ENCODE measurements at regions not wholly inside any gene's neighbourhood (a gene's known extent, or its start where the extent isn't known, plus 50 kb on each side); places are given as distances from the start of the nearest gene placed in this dataset.

DNA sequence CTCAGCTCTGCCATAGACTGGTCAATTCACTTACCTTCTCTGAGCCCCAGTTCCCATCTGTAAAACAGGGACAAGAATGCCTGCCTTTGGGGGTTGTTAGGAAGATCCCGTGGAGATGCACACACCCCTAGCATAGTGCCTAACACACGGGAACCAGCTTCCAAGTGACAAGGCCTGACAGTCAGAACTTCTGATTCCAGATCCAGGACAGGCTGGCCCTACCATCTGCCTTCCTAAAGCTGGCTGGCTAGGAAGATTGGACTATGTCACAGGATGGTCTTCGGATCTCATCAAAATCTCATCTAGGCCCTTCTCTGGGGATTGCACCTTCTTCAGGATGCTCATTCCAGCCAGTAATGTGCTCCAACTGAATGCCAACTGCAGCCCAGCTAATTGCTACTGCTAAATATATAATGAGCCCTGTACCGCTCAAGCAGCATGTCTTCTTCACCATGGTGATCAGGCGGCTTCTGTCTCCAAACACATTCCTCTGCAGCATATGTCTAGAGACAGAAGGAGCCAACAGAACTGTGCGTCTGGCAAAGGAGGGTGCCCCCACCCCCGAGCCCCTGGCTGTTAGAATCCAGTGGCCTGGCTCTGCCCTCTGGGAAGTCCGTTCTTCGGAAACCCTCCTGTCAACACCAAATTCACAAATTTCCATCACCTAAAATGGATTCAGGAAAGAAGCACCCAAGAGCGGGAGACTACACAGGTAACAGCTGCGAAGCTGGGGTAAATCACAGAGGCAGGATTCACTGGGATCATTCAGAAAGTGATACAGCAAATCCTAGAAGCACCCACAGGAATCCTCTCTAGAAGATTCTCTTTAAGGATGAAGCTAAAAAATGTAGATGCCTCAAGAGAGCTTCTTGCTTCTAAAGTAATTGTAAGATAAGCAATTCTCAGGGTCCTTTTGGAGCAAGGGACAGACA is 142.1 kb upstream of the EEPD1 start:
- no peak for DNase-seq

DNA sequence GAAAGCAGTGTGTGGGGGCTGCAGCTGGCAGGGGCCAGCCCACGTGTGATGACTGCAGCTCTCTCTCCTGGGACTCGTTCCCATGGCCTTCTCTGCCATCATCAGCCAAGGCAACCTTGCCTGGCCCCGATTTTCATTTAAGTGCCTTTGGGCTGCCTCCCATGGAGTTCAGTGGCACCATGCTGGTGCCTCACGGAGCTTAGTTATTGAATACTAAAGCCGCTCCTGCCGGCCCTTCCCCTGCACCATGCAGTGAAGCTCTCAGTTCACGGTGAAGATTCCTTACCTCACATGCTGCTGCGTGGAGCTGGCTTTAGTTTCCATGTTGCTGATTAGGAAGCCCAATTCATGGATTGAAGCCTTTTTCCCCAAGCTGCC is 141.5 kb upstream of the EEPD1 start:
- no peak for DNase-seq

DNA sequence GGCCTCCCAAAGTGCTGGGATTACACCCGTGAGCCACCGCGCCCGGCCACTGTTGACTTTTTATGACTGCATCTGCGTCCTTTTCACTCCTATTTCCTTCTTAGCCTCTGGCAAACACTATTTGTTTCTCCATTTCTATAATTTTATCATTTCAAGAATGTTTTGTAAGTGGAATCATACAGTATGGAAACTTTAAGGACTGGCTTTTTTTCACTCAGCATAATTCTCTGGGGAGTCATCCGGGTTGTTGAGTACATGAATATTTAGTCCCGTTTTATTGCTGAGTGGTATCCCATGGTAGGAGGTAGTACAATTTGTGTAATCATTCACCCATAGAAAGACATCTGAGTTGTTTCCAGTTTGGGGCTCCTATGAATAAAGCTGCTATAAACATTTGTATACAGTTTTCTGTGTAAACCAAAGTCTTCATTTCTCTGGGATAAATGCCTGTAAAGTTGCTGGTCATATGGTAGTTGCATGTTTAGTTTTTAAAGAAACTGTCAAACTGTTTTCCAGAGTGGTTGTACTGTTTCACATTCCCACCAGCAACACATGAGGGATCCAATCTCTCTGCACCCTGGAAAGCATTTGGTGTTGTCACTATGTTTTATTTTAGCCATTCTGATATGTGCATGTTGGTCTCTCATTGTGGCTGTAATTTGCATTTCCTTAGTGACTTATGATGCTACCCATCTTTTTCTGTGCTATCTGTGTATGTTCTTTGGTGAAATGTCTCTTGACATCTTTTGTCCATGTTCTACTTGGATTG is 139.6 kb upstream of the EEPD1 start:
- peak; percentile 54 for DNase-seq

DNA sequence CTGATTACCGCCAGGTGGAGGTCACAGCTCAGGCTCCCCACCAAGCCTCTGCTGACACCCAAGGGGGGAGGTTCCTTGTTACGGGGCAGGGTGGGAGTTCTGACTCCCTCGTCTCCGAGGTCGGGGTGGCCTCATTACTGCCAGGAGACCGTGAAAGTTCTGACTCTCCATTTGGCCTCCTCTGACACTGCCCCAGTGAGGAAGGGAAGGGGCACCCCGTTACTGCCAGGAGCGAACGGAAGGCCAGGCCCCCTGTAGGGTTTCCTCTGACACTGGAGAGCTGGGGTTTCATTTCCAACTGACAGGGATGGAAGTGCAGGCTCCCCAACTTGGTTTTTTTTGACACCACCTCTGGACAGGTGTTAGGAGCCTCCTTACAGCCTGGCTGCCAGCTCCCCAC is 138.1 kb upstream of the EEPD1 start:
- no peak for DNase-seq

DNA sequence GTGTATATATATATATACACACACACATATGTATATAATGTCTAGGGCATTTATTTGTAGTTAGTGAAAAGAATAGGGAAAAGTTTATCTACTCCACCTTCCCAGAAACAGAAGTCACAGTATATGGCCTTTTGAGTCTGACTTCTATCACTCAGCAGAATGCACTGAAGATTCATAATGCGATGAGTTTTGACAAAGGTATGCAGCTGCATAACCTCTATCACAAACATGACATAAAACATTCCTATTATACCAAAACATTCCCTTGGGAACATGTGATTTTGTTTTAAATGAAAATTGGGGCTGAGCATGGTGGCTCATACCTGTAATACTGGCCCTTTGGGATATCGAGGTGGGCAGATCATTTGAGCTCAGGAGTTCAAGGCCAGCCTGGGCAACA is 137.3 kb upstream of the EEPD1 start:
- DNase-seq: peak; percentile 80

DNA sequence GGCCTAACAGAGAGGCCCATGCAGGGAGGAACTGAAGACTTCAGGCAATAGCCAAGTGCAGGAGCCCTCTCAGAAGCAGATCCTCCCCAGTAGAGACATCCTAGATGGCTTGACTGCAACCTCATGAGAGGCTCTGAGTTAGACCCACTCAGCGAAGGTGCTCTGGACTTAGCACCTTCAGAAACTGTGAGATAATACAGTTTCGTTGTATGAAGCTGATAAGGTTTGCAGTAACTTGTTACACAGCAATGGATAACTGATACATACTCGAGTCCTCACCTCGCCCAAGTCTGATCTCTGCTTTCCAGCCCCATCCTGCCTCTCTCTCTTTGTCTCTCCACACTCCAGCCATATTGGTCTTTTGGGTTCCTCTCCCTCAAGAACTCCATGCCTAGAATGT is 136.4 kb upstream of the EEPD1 start:
- no peak for DNase-seq

DNA sequence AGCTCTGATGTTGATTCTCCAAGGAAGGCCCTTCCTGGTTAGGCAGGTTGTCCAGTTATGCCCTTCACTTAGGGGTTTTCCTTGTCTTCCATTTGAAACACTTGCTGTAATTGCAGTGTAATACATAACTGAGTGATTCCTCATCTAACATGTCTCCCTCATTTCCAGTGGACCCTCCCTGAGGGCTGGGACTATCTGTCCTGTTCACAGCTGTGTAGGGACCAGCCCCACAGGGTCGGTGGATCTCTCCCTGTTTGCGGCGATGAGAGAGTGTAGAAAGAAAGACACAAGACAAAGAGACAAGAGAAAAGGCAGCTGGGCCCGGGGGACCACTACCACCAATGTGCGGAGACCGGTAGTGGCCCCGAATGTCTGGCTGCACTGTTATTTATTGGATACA is 135.9 kb upstream of the EEPD1 start:
- DNase-seq: no peak

DNA sequence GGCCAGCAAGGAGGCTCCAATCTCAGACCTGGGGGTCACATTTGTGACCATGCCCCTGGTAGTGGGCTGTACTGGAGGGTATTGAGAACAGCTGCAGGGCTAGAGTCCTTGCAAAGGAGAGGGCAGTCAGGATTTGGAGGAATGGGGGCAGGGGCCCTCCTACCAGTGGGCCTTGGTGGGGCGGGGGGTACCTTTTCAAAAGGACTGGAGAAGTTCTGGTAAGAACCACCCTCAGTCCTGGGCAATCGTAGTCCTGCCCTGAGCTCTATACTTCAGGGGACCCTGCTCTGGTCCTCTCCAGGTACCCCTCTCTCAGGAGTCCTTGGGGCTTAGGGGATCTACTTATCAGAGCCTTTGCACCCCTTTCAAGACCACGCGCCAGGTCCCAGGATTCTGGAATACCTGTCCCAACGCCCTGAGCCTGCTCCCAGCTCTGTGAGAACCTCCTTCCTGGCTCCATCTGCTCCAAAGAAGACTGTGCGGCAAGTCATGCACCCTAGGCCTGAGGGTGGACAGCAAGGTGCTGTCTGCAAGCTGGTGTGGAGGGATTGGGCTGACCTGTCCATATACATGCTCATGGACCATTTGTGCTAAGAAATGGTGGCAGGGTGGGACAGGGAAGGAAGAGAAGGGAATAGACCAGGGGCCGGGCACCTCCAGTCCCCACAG is 134.1 kb upstream of the EEPD1 start:
- DNase-seq: no peak

DNA sequence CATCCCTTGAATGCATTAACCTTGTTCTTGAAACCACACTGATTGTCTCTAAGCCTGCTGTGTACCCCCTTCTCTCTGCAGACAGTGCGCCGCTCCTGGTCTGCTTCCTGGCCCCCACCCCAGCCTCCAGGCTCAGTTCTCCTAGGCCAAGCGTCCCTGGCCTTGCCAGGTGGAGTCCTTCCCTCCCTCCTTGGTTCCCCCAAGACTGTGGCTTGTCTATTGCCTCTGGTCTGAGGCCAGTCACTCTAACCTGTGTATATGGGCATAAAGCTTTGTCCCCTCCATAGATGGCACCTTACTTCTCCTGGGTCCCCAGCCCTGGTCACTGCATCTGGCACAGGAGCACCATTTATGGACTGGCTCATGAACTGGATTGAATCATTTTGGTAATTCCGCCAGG is 133.5 kb upstream of the EEPD1 start:
- no peak for DNase-seq

DNA sequence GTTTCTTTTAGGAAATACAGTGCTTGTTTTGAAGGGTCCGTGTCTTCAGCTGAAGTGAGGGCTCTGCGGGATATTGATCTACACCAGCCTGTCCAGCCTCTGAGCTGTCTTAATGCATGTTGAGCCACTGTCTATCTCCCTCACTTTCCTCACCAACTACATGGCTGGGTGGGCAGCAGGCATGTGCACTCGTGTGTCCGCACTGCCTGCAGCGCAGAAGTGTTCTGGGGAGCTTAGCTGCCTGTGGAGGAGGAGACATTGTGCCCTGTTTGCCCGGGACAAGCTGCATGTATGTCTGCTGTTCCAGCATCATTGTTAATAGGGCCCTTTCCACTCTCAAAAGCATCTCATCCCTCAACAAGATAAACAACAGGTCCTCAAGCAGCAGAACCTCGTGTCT is 133.1 kb upstream of the EEPD1 start:
- no peak for DNase-seq

DNA sequence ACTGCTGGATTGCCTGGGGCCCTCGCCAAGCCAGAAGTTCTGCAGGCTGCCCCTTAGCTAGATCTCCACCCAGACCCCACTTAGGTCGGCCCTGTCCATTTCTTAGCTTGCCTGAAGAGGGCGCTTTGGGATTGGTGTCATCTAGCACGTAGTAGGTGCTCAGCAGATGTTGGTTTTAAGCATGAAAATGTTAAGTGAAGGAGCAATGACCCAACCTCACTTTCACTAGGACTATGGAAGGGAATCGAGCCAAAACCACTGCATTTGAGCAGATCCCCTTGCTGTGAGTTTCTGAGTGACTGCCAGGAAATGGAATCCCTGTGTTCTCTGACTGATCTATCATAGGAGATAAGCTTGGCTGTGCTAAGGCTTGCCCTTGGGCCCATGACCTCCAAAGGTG is 131.7 kb upstream of the EEPD1 start:
- peak; percentile 31 for DNase-seq

DNA sequence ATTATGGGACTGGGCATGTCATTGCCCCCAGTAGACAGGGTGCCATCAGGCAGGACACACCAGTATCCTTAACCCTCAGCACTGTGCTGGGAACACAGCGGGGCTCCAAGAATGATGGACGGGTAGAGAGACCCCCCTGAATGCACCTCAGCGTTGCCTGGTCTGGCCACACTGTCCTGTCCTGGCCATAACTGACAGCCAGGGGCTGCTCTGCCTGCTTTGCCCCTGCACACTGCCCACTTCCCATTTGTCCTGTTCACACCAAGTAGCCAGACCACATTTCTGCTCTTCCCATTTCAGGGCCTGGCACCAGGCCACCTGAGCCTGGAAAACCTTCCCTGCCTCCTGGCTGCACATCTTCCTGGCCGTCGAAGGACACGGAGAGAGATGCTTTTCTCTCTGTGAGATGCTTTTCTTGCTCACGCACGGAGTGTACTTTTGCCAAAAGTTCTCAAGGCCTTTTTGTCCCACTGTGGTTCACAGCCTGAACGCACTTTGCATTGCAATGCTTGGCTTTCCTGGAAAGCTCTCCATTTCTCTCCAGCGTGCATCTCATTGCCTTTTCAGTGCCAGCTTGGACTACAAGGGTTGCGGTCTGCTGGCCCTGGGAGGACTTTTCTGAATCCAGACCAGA is 131.0 kb upstream of the EEPD1 start:
- no peak for DNase-seq

DNA sequence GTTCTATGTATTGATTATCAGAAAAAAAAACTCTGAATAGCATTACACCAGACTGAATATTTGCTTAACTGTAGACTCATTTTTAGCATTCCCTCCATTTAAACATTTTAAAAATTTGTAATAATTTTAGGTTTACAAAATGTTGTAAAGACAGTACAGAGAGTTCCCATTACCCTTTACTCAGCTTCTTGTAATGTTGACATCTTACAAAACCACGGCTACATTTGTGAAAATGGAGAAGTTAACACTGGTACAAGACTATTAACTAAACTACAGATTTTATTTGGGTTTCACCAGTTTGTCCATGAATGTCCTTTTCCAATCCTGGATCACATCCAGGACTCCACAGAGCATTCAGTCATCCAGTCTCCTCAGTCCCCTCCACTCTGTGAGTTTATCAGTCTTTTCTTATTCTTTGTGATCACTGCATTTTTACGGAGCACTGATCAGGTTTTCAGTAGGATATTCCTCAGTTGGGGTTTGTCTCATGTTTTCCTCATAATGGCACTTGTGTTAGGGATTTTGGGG is 130.0 kb upstream of the EEPD1 start:
- DNase-seq: no peak

DNA sequence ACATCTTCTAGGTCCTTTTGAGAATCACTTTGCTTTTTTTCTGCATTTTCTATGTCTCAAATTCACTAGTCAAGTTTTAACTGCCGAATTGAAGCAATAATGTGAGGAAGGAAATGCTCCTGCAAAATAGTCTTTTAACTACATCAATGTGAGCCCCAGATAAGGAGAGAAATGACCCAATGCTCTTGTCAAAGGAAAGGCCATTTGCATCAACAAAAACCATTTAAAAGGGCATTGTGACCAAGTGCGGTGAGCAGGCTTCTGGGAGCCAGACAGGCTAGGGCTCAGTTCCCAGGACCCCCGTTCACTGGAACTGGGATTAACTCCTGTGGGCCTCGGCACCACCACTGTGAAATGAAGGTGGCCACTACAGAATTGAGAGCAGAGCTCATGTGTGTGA is 127.9 kb upstream of the EEPD1 start:
- DNase-seq: no peak

DNA sequence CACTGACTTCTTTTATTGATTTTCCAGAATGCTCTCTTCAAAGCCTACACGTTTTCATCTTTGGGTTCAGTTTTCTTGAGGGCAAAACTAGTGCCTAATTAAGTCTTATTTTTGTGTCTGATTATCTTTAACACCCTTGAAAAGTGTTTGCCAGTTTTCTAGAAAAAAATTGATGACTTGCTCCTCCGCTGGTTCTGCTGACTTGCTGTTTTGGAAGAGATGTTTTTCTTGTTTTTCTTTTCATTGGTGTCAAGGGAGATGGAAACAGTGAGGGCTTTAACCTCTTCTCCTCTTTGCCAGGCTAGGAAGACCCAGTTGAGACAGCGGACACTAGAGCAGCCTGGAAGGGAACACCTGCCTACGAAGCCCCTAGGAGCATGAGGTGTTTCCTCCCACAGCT is 123.7 kb upstream of the EEPD1 start:
- no peak for DNase-seq

DNA sequence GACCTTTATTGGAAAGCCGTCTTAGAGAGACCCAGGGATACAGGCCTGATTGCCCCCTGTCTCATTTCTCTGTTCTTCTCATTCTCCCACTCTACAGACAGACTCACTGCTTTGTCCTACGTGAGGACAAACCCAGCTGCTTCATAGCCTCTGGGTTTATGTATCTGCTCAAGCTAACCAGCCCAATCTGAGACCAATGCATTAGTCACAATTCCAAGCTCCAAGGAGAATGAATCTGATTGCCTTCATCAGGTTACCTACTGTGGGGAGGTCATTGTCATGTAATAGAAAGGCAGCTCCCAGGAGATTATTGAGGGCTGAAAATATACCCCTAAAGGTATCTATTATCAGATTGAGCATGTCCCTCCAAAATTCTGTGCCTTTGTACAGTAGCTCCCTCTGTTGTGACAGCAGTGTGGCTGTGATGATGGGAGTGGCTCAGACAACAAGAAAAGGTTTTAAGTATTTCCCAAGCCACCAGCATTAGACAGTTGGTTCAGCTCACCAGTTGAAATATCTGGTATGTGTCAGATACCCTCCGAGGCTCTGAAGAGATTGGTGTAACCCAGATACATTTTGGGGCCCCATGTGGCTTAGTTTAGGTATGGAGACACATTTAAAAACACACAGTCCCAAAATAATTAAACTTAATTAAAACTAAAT is 123.1 kb upstream of the EEPD1 start:
- DNase-seq: no peak

DNA sequence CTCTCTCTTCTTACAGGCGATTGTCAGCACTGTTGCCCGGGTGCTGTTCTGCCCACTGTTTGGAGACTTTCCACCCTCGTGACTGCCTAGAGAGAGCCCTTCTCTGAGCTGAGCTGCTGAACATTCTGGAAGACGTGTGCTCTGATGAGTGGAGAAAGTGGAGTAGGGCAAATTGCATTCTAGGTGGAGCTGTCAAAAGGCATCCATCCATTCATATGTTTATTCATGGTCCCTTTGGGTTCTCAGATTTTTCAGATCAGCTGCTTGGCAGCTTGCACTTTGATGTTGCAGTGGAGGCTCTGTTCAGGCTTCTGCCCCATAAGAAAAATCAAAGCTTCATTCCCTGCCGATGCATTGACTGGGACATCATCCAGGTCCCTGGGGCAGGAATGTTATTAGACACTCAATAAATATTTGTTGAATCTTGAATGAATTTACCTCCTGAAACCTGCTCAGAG is 120.7 kb upstream of the EEPD1 start:
- DNase-seq: peak; percentile 56

DNA sequence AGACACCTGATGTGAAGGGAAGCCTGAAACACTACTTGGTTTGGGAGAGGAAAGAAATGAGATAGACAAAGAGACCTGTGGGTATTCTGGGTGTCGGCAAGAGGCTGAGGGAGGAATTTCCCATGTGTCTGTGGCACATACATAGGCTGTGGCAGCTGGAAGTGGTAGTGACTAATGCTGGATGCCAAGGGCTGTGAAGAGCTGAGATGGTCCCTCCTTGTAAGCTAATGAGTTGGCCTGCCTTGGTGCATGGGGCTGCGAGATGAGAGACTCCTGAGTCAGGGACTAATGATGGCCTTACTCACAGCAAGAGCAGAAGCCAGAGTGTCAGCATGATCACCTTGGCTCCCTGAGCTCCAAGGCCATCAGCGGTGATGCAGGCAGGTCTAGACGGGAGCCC is 119.0 kb upstream of the EEPD1 start:
- peak; percentile 71 for DNase-seq

DNA sequence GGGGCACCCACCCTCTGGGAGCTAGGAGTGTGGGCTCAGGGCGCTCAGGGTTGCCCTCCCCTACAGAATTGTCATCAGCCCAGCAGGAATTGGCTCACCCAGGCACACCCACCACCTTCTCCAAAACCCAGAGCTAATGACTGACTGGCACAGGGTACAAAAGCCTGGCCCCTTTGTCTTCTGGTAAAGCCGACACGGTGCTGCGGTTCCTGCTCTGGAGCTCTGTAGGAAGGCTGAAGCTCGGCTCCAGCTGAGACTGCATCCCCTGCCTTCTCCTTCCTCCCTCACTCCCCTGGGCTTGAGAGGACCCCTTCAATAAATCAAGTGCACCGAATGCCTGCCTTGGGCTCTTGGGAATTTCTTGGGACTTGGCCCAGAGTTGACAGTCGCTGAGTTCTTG is 117.9 kb upstream of the EEPD1 start:
- DNase-seq: no peak

DNA sequence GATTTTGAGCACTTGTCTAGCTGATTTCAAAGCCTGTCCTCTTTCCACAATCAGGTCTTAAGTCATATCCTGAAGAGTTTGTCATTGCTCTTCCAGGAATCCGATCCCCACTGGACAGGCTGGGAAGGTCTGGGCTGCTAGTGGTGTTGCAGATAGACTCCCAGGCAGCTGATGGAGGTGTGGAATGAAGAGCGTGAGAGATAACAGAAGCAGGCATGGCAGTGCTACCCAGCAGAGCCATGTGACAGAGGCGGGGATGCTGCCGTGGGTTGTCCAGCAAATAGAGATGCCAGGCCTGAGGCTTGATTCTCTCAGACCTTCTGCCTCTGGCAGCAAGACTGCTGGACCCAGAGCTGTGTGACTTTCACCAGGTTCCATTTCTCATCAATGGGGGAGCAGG is 116.5 kb upstream of the EEPD1 start:
- no peak for DNase-seq

DNA sequence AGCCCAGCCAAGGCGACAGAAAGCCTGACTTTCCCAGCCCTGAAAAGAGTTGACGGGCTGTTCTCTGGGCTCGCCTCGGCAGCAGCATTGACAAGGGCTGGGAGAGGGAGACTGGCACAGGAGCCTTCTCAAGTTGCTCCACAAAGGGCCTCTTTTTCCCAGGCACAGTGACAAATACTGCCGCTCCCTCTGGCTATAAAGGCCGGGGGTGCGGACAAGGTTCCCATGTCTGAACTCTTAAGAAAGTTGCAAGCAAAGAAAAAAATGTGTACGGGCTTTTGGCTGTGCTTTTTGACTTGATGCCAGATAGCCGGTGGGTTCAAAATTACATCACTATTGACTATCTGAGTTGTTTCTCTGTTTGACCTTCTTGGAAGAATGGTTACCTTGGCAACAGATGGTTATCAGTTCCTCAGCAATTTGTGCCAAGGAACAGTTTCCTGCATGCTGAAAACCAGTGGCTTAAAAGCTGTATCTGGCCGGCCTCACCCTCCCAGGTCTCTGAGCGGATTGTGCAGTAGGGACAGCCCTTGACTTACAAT is 115.9 kb upstream of the EEPD1 start:
- peak; percentile 57 for DNase-seq
